ENCODE measurements at regions not wholly inside any gene's neighbourhood (a gene's known extent, or its start where the extent isn't known, plus 50 kb on each side); places are given as distances from the start of the nearest gene placed in this dataset.
A peak's percentile ranks its signal among the peaks of the same experiment; 100 is the strongest.

- no peak for DNase-seq
Observed at GRCh38 chr1:25080294-25081209, 150.5 kb upstream of the RUNX3 start.

- DNase-seq, result no peak
Observed at GRCh38 chr1:25079048-25079447, 149.0 kb upstream of the RUNX3 start.

DNA sequence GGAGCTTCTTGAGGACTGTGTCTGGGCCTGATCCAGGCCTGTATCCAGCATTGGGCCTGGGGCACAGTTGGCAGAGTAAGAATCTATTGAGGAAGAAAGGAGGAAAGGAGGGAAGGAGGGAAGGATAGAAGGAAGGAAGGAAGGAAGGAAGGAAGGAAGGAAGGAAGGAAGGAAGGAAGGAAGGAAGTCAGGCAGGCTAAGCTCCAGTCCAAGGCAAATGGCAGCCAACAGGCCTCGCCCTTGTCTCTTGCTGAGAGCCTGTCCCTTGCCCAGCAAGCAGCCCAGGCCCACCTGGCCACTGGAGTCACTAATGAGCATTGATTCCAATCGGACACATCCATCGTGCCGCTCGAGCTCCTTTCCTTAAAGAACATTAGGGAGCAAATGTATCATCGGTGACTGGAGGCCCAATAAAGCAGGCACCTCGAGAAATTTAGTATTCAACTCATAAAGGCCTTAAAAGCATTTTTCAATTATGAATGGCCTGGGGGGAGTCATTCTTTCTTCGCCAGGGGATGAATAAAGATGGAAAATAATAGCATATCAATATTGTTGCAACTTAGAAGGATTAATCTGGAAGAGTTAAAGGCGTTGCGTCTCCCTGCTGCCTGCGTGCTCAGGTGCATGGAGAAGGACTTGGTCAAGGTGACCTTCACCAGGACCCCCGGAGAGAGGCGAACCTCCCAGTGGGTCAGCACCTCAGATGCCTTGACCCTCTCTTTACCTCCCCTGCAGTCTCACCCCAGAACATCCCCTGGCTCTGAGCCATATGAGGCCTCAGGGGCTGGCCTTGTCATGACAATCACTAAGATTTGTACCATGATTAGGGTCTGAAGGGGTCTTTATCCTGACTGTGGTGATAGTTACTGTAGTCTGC, 144.5 kb upstream of the RUNX3 start:
- no peak for DNase-seq

- DNase-seq, result no peak
Observed at GRCh38 chr1:25073640-25074270, 143.7 kb upstream of the RUNX3 start.

DNA sequence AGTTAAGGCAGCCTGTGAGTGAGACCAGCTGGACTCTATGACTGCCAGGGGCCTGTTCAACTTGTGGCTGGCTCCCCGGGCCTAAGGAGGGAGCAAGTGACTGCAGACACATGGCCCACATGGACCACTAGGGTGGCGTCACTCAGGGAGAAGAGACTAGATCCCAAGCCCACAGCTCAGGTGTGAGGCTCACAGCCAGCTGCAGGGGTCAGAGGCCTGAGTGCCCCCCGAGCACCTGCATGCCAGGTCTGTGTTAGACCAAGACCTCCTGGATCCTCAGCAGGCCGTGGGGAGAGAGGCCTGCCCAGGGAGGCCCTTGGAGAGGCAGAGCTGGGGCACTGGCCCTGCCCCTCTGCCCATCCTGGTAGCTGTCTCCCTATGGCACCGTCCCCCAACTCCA, 142.4 kb upstream of the RUNX3 start:
- no peak for DNase-seq

DNA sequence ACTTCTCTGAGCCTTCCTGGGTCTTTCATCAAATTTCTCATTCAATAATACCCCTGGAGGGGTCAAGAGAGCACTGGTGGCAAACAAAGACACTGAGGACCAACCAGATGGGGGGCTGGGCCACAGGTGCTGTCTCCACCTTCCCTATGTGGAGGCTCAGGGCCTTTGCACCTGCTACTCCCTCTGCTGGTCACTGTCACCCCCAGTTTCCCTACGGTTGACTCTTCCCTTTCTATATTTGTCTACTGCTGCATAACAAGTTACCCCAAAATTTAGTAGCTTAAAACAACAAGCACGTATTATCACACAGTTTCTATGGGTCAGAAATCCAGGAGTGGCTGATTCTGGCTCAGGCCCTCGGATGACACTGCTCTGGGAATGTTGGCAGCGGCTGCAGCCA, 138.8 kb upstream of the RUNX3 start:
- DNase-seq, result no peak

DNA sequence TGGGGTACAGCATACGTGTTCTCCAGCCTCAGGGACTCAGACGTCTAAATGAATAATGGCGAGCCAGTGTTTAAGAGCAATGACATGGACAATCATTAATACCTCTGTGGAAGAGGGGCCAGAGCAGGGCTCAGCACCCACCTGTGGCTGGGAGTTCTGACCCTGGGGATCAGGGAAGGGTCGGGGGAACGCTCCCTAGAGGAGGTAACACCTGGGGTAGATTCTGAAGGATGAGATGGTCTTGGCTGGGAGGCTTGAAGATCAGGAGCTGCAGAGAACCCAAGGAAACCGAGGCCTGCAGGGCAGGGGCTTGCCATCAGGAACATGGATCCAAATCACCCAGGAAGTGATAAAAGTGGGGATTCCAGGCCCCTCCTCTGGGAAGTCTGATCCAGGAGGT, 138.2 kb upstream of the RUNX3 start:
- no peak for DNase-seq

DNA sequence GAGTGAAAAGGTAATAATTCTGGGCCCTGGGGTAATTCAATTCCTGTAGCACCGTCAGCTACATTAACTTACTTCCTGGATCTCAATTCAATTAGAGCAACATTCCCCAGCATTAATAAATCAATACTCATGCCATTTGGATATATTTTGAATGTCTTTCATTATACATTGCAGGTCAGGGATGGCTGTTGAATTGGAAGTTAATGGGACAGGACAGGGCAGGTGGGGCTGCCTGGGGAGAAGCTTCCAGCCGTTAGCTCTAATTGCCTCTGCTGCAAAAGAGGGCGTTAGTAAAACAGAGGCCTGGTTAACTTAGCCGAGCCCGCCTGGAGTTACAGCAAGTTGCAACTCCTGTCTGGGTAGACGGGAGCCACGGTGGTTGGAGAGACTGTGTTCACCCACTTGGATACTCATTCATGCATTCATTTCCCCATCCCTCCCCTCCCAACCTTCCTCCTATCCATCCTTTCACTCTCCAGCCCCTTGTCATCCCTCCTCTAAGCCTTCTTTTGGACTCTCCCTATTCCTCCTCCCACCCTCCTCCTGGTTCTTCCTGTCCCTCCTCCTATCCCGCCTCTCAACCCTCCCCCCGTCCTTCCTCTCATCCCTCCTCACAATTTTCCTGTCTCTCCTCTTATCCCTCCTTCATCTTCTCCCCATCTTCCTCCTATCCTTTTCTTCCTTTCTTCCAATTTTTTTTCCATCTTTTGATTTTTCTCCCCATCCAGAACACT, 137.6 kb upstream of the RUNX3 start:
- no peak for DNase-seq

DNA sequence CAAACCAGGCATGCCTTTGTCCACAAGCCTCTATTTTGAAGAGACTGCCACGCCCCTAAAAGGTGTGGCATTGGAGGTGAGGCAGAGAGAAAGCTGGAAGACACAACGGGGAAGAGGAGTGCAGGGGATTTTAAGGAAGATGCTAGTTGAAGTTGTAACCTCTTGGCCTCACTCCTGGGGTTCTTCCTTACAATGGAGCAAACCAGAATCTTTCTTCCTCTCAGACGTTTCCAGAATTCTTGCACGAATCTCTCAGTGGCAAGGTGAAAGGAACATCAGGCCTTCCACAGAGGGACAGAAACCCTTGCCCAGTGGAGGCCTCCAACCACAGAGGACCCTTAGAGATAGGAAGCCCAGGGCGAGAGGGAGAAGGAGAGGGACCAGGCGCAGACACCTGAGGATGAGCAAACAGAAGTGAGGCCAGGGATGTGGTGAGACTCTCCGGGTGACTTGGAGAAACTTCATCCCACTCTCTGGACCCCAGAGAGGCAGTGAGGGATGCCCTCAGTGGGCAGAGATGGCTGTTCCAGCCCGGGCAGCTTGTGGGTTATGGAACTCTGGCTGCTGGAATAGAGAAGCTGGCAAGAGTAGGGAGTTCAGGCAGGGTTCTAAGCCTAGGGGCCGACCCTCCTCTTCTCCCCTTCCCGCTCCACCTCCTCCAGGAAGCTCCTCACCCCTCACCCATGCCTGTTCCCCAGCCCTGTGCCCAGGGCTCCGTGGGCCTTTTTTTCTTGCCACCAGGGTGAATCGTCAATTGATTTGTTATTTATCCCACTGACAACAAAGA, 136.8 kb upstream of the RUNX3 start:
- DNase-seq, result no peak

- no peak for DNase-seq
Observed at GRCh38 chr1:25066256-25066655, 136.2 kb upstream of the RUNX3 start.

- peak; percentile 6 for DNase-seq
Observed at GRCh38 chr1:25065795-25066238, 135.7 kb upstream of the RUNX3 start.

DNA sequence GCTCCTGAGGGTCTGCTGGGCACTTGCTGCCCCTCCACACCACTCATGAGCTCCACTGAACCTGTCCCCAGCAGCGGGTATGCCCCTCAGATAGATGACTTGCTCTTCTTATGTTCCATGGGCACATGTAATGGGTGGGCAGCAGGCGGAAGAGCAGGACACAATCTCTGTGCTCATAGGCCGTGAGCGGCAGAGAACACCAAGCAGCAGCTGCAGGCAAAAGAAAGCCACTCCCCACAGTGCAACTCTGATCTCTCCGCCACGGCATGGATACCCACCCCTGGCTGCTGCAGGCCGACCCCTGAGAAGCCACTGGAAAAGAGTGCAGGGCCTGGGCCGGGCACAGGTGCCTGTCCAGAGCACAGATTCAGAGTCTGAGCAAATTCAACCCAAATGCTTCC, 135.2 kb upstream of the RUNX3 start:
- DNase-seq, result no peak

GRCh38 chr1:25064465-25065240, 134.6 kb upstream of the RUNX3 start:
- no peak for DNase-seq

DNA sequence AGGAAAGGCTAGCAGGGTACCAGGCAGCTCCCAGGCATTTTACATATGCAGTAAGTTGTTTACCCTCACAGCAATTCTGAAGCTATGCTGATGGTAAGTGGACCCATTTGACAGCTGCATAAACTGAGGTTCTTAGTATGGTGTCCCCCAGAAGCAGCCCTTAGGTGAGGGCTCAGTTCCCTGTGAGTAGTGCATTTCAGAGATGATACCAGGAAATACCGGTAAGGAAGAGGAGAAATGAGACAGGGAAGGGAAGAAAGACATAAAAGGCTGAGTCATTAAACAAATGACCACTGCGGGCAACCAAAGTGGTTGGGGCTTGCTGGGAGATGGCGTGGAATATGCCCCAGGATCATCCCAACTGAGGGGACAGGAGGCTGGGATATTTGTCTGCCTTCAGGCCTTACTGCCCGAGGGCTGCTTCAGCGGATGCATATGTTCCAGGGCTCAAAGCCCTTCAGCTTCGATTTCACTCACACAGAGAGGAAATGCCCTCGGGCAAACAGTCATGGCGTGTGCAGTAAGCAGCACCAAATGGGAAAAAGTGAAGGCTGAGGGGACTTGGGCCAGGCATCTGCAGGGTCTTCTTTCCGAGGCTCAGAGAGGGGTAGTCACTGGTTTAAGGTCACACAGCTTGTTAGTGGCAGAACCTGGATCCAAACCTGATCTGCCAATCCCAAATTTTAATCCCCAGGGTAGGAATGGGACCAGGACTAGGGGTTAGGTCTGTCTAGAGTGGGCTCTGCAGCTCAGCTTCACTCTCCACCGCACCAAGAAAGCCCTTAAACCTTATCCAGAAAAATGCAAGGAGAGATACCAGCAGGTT, 133.7 kb upstream of the RUNX3 start:
- no peak for DNase-seq

- DNase-seq, result no peak
Observed at GRCh38 chr1:25062621-25063255, 132.7 kb upstream of the RUNX3 start.

DNA sequence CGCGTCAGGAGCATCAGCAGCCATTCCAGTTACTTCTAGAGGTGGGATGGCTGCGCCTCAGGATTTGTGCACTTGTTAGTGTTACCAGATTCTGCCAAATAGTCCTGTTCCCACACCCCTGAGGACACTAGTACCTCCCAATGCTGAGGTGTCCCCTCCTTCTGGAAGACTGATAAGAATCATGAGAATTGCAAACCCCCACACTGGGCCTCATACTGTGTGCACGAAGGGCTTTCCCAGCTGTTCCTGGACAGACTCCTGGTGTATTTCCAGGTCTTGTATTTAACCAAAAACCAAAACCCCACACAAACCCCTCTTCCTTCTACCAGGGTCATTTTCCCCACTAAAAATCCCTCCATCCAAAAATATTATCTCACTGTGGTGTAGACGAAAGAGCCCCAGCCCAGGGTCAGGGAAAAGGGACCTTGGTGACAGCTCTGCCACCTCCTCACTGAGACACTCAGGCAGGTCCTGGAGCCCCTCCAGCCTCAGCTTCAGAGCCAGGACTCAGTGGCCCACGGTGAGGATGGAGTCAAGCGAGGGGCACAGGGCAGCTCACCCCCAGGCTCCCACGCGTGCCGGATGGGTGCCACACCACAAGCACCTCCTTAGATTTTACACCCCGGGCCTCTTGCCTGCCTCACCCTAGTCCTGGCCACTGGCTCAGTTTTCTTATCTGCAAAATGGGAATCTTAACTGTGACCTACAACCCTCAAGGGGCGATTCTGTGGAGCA, 131.4 kb upstream of the RUNX3 start:
- no peak for DNase-seq

GRCh38 chr1:25057188-25057587, 127.1 kb upstream of the RUNX3 start:
- DNase-seq, result no peak

DNA sequence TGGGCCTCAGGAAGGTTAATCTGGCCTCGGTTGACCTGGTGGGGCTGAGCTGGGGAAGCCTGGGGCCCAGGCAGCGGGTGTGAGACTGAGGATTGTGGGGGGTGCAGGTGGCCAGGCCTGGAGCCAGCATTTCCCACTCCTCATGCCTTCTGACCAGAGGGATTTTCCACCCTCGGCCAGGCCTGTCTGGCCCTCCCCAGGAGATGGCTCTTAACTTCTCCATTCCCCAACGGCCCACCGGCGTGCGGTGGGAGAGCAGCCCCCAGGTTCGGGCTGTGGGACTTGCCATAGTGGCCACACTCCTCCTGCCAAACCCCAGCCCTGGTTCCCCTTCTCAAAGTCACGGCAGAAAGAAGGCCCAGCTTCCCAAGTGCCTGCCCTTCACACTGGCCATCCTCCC, 126.5 kb upstream of the RUNX3 start:
- DNase-seq, result no peak

DNA sequence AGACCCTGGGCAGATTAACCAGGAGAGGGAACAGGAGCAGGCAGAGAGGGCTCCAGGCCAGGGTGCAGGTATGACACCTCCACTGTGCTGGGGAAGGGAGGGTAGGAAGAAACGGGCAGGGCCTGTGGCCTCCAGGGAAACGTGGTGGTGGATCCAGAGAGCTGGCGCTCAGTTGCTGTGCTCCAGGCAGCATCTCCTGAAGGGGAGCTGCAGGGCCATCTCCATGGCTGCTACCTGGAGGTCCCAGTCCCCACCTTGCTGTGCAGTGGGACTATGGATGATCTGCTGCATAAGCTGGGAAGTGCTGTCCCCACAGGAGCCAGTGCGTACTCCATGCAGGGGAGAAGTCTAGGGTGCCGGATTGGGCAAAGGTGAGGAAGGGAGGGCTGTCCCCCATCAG, 125.9 kb upstream of the RUNX3 start:
- DNase-seq, result no peak
